ENCODE measurements at regions not wholly inside any gene's neighbourhood (a gene's known extent, or its start where the extent isn't known, plus 50 kb on each side); places are given as distances from the start of the nearest gene placed in this dataset.

DNA sequence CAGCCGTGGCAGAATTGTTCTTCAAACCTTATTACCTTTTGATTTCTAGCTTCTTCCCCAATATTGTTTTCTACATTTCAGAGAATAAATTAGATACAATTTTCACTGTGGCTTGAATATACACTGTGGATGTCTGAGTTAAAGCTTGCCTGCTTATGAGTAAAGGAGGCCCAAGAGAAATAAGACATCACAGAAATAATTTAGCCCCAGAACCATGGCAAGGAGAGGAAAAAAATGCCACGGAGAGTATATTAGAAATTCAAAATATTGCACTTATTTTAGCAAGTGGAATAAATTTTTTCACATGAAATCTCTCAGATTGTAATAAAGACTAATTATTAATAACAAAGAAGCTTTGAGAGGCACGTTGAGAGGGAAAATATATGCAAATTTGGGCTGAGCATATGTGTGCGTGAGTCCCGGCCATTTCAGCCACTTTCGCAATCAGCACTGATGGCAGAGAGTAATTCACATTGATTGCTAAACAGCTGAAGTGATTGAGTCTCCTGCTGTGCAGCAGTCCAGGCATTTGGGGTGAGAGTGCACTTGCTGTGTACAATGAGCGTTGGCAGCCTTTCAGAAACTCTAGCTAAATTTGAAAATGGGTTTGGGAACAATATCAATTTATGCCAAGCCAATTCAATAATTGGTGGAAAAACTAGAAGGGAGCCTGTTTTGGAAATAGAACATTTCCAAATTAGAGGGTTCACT is 596.0 kb downstream of the EPM2A start:
- TF ChIP-seq POLR2AphosphoS5 (IDR thresholded peaks at IDR 0.05) (no peak), POLR2A (IDR thresholded peaks at IDR 0.05) (no peak), EP300 (IDR thresholded peaks at IDR 0.05) (no peak), CTCF (IDR thresholded peaks at IDR 0.05) (no peak)
- WGBS, 2 donors (ENCODE audit: low coverage in 1 of 2), result 68 to 74% methylated on average over 7 of the region's 7 CpGs
- H3K4me3 ChIP-seq, result no peak overlapping the region

DNA sequence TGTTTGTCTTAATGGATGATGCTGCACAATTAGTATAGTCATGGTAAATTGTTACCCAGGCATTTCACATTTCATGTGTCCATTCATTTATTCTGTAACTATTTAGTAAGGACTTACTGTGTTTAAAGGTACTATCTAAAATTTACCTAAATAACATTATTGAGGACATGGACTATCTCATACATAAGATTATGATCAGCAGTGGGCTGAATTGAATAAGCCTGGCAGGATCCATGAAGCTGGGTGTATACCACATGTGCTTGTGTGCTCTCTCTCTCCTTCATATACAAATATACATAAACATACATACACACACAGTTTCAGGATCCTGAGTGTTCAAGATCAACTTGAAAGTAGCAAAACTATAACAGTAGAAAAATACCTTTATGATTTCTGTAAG is 595.4 kb downstream of the EPM2A start:
- Histone ChIP-seq H3K27me3 (no peaks in the 10 kb centered on the region), H3K9me3 (no peaks in the 10 kb centered on the region), H3K4me1 (no peaks in the 10 kb centered on the region), H3K27ac (no peak overlapping the region), H3K4me3 (no peak overlapping the region), H3K36me3 (no peaks in the 10 kb centered on the region)
- TF ChIP-seq POLR2AphosphoS5 (IDR thresholded peaks at IDR 0.05), result no peak
- no peak for TF ChIP-seq EP300 (IDR thresholded peaks at IDR 0.05)
- TF ChIP-seq POLR2A (IDR thresholded peaks at IDR 0.05), result no peak
- TF ChIP-seq CTCF (IDR thresholded peaks at IDR 0.05), result no peak
- no peak for ATAC-seq

More for the DNA sequence above, 596.0 kb downstream of the EPM2A start:
- no peak for ATAC-seq
- Histone ChIP-seq H3K4me1 (no peaks in the 10 kb centered on the region), H3K27me3 (no peaks in the 10 kb centered on the region), H3K27ac (no peak overlapping the region), H3K9me3 (no peaks in the 10 kb centered on the region), H3K36me3 (no peaks in the 10 kb centered on the region)

GRCh38 chr6:145141572-145141971 is 593.7 kb downstream of the EPM2A start:
- Histone ChIP-seq H3K27ac (no peak overlapping the region), H3K4me1 (no peaks in the 10 kb centered on the region), H3K4me3 (no peak overlapping the region), H3K9me3 (no peaks in the 10 kb centered on the region), H3K36me3 (no peaks in the 10 kb centered on the region), H3K27me3 (no peaks in the 10 kb centered on the region)
- ATAC-seq, result no peak
- TF ChIP-seq POLR2A (IDR thresholded peaks at IDR 0.05) (no peak), EP300 (IDR thresholded peaks at IDR 0.05) (no peak), POLR2AphosphoS5 (IDR thresholded peaks at IDR 0.05) (no peak), CTCF (IDR thresholded peaks at IDR 0.05) (no peak)

DNA sequence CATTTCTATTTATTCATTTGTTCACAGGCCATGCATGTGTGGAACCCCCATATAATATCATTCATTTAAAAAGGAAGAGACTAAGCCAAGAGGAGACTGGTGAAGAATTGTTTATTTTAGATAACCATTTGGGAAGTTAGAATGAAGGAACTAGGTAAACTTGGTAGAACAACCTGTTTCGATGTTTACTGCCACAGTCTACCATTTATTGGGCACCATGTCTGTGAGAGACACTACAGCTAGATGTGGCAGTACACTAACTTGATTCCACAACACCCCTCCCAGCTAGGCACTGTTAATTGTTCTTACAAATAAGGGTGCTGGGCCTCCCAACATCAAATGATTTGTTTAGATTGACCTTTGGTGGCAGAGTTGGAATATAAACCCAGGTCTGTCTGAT is 592.4 kb downstream of the EPM2A start:
- no peaks in the 10 kb centered on the region for H3K27me3 ChIP-seq
- no peaks in the 10 kb centered on the region for H3K9me3 ChIP-seq
- no peak overlapping the region for H3K4me3 ChIP-seq
- no peaks in the 10 kb centered on the region for H3K4me1 ChIP-seq
- no peak for ATAC-seq
- 83 to 100% methylated on average over 1 of the region's 1 CpG for WGBS, 2 donors (ENCODE audit: low coverage in 1 of 2)
- H3K27ac ChIP-seq, result no peak overlapping the region
- no peak for TF ChIP-seq CTCF (IDR thresholded peaks at IDR 0.05)
- no peak for TF ChIP-seq POLR2A (IDR thresholded peaks at IDR 0.05)
- TF ChIP-seq EP300 (IDR thresholded peaks at IDR 0.05), result no peak
- no peak for TF ChIP-seq POLR2AphosphoS5 (IDR thresholded peaks at IDR 0.05)
- no peaks in the 10 kb centered on the region for H3K36me3 ChIP-seq

DNA sequence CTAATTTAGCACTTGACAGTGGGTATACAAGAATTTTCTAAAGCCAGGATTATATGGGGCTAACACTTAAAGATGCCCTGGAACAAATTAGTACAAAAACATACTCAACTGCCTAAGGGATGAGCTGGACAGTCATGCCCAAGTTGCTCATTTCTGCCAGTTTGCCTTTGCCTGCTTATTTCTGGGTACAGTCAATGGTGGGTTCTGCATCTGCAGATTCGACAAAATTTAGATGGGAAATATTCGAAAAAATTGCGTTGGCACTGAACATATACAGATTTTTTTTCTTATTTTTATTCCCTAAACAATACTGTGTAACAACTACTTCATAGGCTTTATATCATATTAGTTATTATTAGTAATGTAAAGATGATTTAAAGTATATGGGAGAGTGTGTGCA is 591.9 kb downstream of the EPM2A start:
- TF ChIP-seq POLR2A (IDR thresholded peaks at IDR 0.05) (no peak), POLR2AphosphoS5 (IDR thresholded peaks at IDR 0.05) (no peak), EP300 (IDR thresholded peaks at IDR 0.05) (no peak), CTCF (IDR thresholded peaks at IDR 0.05) (no peak)
- Histone ChIP-seq H3K27me3 (no peaks in the 10 kb centered on the region), H3K36me3 (no peaks in the 10 kb centered on the region), H3K4me1 (no peaks in the 10 kb centered on the region), H3K4me3 (no peak overlapping the region), H3K27ac (no peak overlapping the region), H3K9me3 (no peaks in the 10 kb centered on the region)
- no peak for ATAC-seq
- WGBS, 2 donors (ENCODE audit: low coverage in 1 of 2), result 89 to 91% methylated on average over 3 of the region's 3 CpGs

Data from gastroesophageal sphincter (tissue), 4 donors.